GM23338 (cell line): ENCODE measurements at regions not wholly inside any gene's neighbourhood (a gene's known extent, or its start where the extent isn't known, plus 50 kb on each side); places are given as distances from the start of the nearest gene placed in this dataset.

Experiments
- ATAC-seq: fragments of 200-7000 bp; cut with Tn5 transposase; 3 replicates; pipeline ENCODE4 v1.9.1; 2020
- DNase-seq: peaks from one replicate; pipeline ENCODE4 v3.0.0-alpha.2; 2015; ENCODE audit warnings: low spot score
- H2AFZ ChIP-seq: fragments of 200-600 bp; sonication (generic); 2 replicates; pipeline ENCODE4 v1.8.0; 2016; ENCODE audit warnings: antibody characterized with exemption, mild to moderate bottlenecking, moderate library complexity
- H3F3A ChIP-seq: fragments of 200-600 bp; sonication (generic); replicated peaks from 2 replicates; pipeline ENCODE4 v1.8.0; 2017; ENCODE audit warnings: antibody characterized with exemption, mixed run types, low read depth
- H3K27ac ChIP-seq: fragments of 200-600 bp; sonication (generic); 2 replicates; pipeline ENCODE4 v1.6.1; 2016; ENCODE audit warnings: low read depth
- H3K27me3 ChIP-seq: fragments of 200-600 bp; sonication (generic); 2 replicates; pipeline ENCODE4 v1.8.0; 2016; ENCODE audit warnings: mild to moderate bottlenecking, mixed run types, moderate library complexity; ENCODE audit not compliant: insufficient read depth
- H3K36me3 ChIP-seq: fragments of 200-600 bp; sonication (generic); 2 replicates; pipeline ENCODE4 v1.8.0; 2016; ENCODE audit warnings: mild to moderate bottlenecking; ENCODE audit not compliant: insufficient read depth
- H3K4me1 ChIP-seq: fragments of 200-600 bp; sonication (generic); 2 replicates; pipeline ENCODE4 v1.8.0; 2016; ENCODE audit warnings: mild to moderate bottlenecking, moderate library complexity; ENCODE audit not compliant: insufficient read depth
- H3K4me2 ChIP-seq: fragments of 200-600 bp; sonication (generic); 2 replicates; pipeline ENCODE4 v1.7.1; 2017; ENCODE audit warnings: mixed run types
- H3K4me3 ChIP-seq: fragments of 200-600 bp; sonication (generic); 2 replicates; pipeline ENCODE4 v1.6.1; 2016; ENCODE audit warnings: mixed run types
- H3K79me2 ChIP-seq: fragments of 200-600 bp; sonication (generic); replicated peaks from 2 replicates; pipeline ENCODE4 v1.8.0; 2017; ENCODE audit warnings: mild to moderate bottlenecking; ENCODE audit not compliant: insufficient read depth
- H3K9me2 ChIP-seq: fragments of 200-600 bp; sonication (generic); 2 replicates; pipeline ENCODE4 v1.8.0; 2017; ENCODE audit not compliant: insufficient read depth
- H4K20me1 ChIP-seq: fragments of 200-600 bp; sonication (generic); replicated peaks from 2 replicates; pipeline ENCODE4 v1.8.0; 2017; ENCODE audit warnings: mild to moderate bottlenecking; ENCODE audit not compliant: insufficient read depth
- H3K27ac Mint-ChIP-seq: 2 replicates; pipeline ENCODE4 v1.8.0; 2020; ENCODE audit warnings: inconsistent platforms, mild to moderate bottlenecking, moderate library complexity, mixed read lengths
- H3K27me3 Mint-ChIP-seq: 3 replicates; pipeline ENCODE4 v1.8.0; 2022; ENCODE audit warnings: low read depth, mild to moderate bottlenecking, moderate library complexity, mixed read lengths, inconsistent platforms; ENCODE audit not compliant: insufficient read depth, poor library complexity
- H3K36me3 Mint-ChIP-seq: 3 replicates; pipeline ENCODE4 v1.8.0; 2021; ENCODE audit warnings: low read depth, mild to moderate bottlenecking, inconsistent platforms, moderate library complexity, mixed read lengths
- H3K4me1 Mint-ChIP-seq: 3 replicates; pipeline ENCODE4 v1.8.0; 2020; ENCODE audit warnings: mild to moderate bottlenecking, inconsistent platforms, mixed read lengths
- H3K4me3 Mint-ChIP-seq: 3 replicates; pipeline ENCODE4 v1.8.0; 2021; ENCODE audit warnings: moderate library complexity, mild to moderate bottlenecking, inconsistent platforms, mixed read lengths
- H3K9me3 Mint-ChIP-seq: 3 replicates; pipeline ENCODE4 v1.8.0; 2020; ENCODE audit warnings: moderate library complexity, mild to moderate bottlenecking, inconsistent platforms, mixed read lengths
- CREB1 ChIP-seq: fragments of 250-450 bp; sonication (Bioruptor Pico); IDR thresholded peaks from 2 replicates; pipeline ENCODE4 v1.5.0; 2020; ENCODE audit warnings: low read depth, mild to moderate bottlenecking, moderate library complexity
- EZH2 ChIP-seq: fragments of 200-600 bp; sonication (generic); IDR thresholded peaks from one replicate; pipeline ENCODE4 v1.8.0; 2017; ENCODE audit warnings: antibody characterized with exemption, mild to moderate bottlenecking, low read depth; ENCODE audit not compliant: unreplicated experiment
- EZH2phosphoT487 ChIP-seq: fragments of 200-600 bp; sonication (generic); IDR thresholded peaks from one replicate; pipeline ENCODE4 v1.8.1; 2018; ENCODE audit warnings: antibody characterized with exemption; ENCODE audit not compliant: unreplicated experiment
- JUNB ChIP-seq: IDR thresholded peaks from one replicate; pipeline ENCODE4 v1.6.1; 2016; ENCODE audit warnings: antibody characterized with exemption; ENCODE audit not compliant: unreplicated experiment
- NANOG ChIP-seq: IDR thresholded peaks from 2 replicates; pipeline ENCODE4 v1.6.1; 2016; ENCODE audit warnings: antibody characterized with exemption, borderline replicate concordance
- POLR2AphosphoS5 ChIP-seq: IDR thresholded peaks from 2 replicates; pipeline ENCODE4 v1.6.1; 2016; ENCODE audit warnings: antibody characterized with exemption, low read depth
- REST ChIP-seq: IDR thresholded peaks from one replicate; pipeline ENCODE4 v1.6.1; 2018; ENCODE audit warnings: antibody characterized with exemption; ENCODE audit not compliant: unreplicated experiment
- STAT1 ChIP-seq: IDR thresholded peaks from one replicate; pipeline ENCODE4 v1.6.1; 2016; ENCODE audit warnings: antibody characterized with exemption; ENCODE audit not compliant: unreplicated experiment
- ZNF114 ChIP-seq: fragments of 250-450 bp; sonication (Bioruptor Pico); IDR thresholded peaks from 2 replicates; pipeline ENCODE4 v1.5.0; 2020; ENCODE audit warnings: mild to moderate bottlenecking, moderate library complexity
- ZNF462 ChIP-seq: fragments of 250-450 bp; sonication (Bioruptor Pico); IDR thresholded peaks from 2 replicates; pipeline ENCODE4 v1.5.0; 2020; ENCODE audit warnings: mild to moderate bottlenecking, moderate library complexity
- TF ChIP-seq, protein P1 (sequence below): IDR thresholded peaks from 2 replicates; pipeline ENCODE4 v1.6.1; 2016; ENCODE audit warnings: antibody characterized with exemption

GRCh38 chr20:50398471-50398820, 111.7 kb upstream of the PTPN1 start:
- Mint-ChIP-seq H3K4me3 (no peak overlapping the region), H3K27me3 (peaks cover 9% of the 10 kb centered on the region), H3K36me3 (no peaks in the 10 kb centered on the region), H3K27ac (no peak overlapping the region), H3K9me3 (no peaks in the 10 kb centered on the region), H3K4me1 (peaks cover 14% of the 10 kb centered on the region)
- Histone ChIP-seq H3K36me3 (no peaks in the 10 kb centered on the region), H4K20me1 (no peaks in the 10 kb centered on the region), H3F3A (no peaks in the 10 kb centered on the region), H3K4me2 (no peak overlapping the region), H3K4me3 (no peak overlapping the region), H2AFZ (no peak overlapping the region), H3K27me3 (no peaks in the 10 kb centered on the region), H3K4me1 (no peaks in the 10 kb centered on the region), H3K27ac (no peak overlapping the region), H3K9me2 (no peaks in the 10 kb centered on the region), H3K79me2 (no peaks in the 10 kb centered on the region)
- no peak for TF ChIP-seq EZH2phosphoT487
- TF ChIP-seq POLR2AphosphoS5, result no peak
- TF ChIP-seq CREB1 (CRISPR knock-in tag), result no peak
- TF ChIP-seq, protein P1, sequence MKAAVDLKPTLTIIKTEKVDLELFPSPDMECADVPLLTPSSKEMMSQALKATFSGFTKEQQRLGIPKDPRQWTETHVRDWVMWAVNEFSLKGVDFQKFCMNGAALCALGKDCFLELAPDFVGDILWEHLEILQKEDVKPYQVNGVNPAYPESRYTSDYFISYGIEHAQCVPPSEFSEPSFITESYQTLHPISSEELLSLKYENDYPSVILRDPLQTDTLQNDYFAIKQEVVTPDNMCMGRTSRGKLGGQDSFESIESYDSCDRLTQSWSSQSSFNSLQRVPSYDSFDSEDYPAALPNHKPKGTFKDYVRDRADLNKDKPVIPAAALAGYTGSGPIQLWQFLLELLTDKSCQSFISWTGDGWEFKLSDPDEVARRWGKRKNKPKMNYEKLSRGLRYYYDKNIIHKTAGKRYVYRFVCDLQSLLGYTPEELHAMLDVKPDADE, result no peak
- TF ChIP-seq JUNB, result no peak
- TF ChIP-seq REST, result no peak
- TF ChIP-seq ZNF114, result no peak
- TF ChIP-seq NANOG, result no peak
- no peak for TF ChIP-seq ZNF462 (CRISPR knock-in tag)
- TF ChIP-seq EZH2, result no peak
- TF ChIP-seq STAT1, result no peak
- DNase-seq, result no peak
- no peak; the same call in 2 of the 3 replicates for ATAC-seq
